HTR-8/SVneo (cell line): ENCODE measurements at regions not wholly inside any gene's neighbourhood (a gene's known extent, or its start where the extent isn't known, plus 50 kb on each side); places are given as distances from the start of the nearest gene placed in this dataset.

Experiments
- DNase-seq: peaks from one replicate; pipeline ENCODE4 v3.0.0; 2011; ENCODE audit warnings: low spot score, mixed read lengths; ENCODE audit not compliant: insufficient read length
- FAIRE-seq: peaks from 2 replicates; lab custom pipeline; 2011; peaks lifted over from hg19 to GRCh38; lab: Jason Lieb, UNC

GRCh38 chr17:72253597-72253996 is 132.8 kb downstream of the SOX9 start:
- DNase-seq, result no peak
- no peak for FAIRE-seq

- FAIRE-seq (peak; percentile 90), DNase-seq (no peak)
These were observed 134.1 kb downstream of the SOX9 start for GRCh38 chr17:72254808-72255449.

- no peak for DNase-seq
- FAIRE-seq, result no peak
These were observed 134.7 kb downstream of the SOX9 start for GRCh38 chr17:72255481-72255880.

GRCh38 chr17:72258711-72259110 is 137.9 kb downstream of the SOX9 start:
- no peak for FAIRE-seq
- no peak for DNase-seq

- no peak for DNase-seq
- no peak for FAIRE-seq
These were observed 139.1 kb downstream of the SOX9 start for GRCh38 chr17:72259922-72260321.

GRCh38 chr17:72262766-72263165 is 141.9 kb downstream of the SOX9 start:
- no peak for DNase-seq
- FAIRE-seq, result no peak

GRCh38 chr17:72264682-72265405 is 144.0 kb downstream of the SOX9 start:
- no peak for DNase-seq
- FAIRE-seq, result no peak

- FAIRE-seq, result no peak
- DNase-seq, result no peak
These were observed 145.4 kb downstream of the SOX9 start for GRCh38 chr17:72266112-72266775.

- DNase-seq, result no peak
- no peak for FAIRE-seq
These were observed 146.8 kb downstream of the SOX9 start for GRCh38 chr17:72267601-72268000.

GRCh38 chr17:72268431-72268830 is 147.6 kb downstream of the SOX9 start:
- DNase-seq (no peak), FAIRE-seq (no peak)

- DNase-seq (peak; percentile 59), FAIRE-seq (no peak)
These were observed 149.6 kb downstream of the SOX9 start for GRCh38 chr17:72270273-72270924.

- no peak for FAIRE-seq
- no peak for DNase-seq
These were observed 150.8 kb downstream of the SOX9 start for GRCh38 chr17:72271603-72272002.

GRCh38 chr17:72273289-72274056 is 152.7 kb downstream of the SOX9 start:
- FAIRE-seq, result no peak

GRCh38 chr17:72274614-72275013 is 153.8 kb downstream of the SOX9 start:
- FAIRE-seq, result no peak

More at GRCh38 chr17:72273289-72274056, 152.7 kb downstream of the SOX9 start:
- no peak for DNase-seq

GRCh38 chr17:72280881-72281280 is 160.1 kb downstream of the SOX9 start:
- DNase-seq (no peak), FAIRE-seq (peak; percentile 23)

More at GRCh38 chr17:72274614-72275013, 153.8 kb downstream of the SOX9 start:
- no peak for DNase-seq

- FAIRE-seq, result no peak
- DNase-seq, result no peak
These were observed 161.7 kb downstream of the SOX9 start for GRCh38 chr17:72282439-72283029.

- FAIRE-seq (no peak), DNase-seq (no peak)
These were observed 164.0 kb downstream of the SOX9 start for GRCh38 chr17:72284806-72285205.

GRCh38 chr17:72287586-72287985 is 166.8 kb downstream of the SOX9 start:
- FAIRE-seq, result no peak
- no peak for DNase-seq

GRCh38 chr17:72294487-72294893 is 173.7 kb downstream of the SOX9 start:
- FAIRE-seq (no peak), DNase-seq (no peak)

- no peak for FAIRE-seq
- no peak for DNase-seq
These were observed 175.1 kb downstream of the SOX9 start for GRCh38 chr17:72295916-72296315.
